GM18508 (cell line): ENCODE measurements at regions not wholly inside any gene's neighbourhood (a gene's known extent, or its start where the extent isn't known, plus 50 kb on each side); places are given as distances from the start of the nearest gene placed in this dataset.
"Not testable (repeated sequence)": the region's sequence is repeated elsewhere in the genome, so short reads cannot be mapped to it uniquely, and the experiment has no call there.

Experiments used
- ATAC-seq: cut with Tn5 transposase; IDR thresholded peaks from one replicate; pipeline ENCODE4 v1.9.1; 2021; ENCODE audit warnings: moderate number of reproducible peaks; ENCODE audit not compliant: insufficient read depth, unreplicated experiment

DNA sequence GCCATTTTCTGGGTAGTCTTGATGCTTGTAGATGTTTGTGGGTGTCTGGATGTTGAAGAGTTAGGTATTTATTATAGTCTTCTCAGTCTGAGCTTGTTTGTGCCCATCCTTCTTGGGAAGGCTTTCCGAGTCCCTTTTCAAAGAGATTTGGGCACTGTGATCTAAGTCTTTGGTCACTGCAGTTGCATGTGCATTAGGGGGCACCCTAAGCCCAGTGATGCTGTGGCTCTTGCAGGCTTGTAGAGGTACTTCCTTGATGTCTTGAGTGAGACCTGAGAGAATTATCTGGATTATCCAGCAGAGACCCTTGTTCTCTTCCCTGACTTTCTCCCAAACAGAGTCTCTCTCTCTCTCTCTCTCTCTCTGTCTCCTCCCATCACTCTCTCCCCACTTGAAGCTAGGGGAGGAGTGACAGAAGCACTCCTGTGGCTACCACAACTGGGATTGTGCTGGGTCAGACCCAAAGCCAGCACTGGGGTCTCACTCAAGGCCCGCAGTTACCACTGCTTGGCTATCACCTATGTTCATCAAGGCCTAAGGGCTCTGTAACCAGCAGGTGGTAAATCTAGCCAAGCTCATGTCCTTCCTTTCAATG is 68.5 kb downstream of the TMCO5A start:
- no peak for ATAC-seq

DNA sequence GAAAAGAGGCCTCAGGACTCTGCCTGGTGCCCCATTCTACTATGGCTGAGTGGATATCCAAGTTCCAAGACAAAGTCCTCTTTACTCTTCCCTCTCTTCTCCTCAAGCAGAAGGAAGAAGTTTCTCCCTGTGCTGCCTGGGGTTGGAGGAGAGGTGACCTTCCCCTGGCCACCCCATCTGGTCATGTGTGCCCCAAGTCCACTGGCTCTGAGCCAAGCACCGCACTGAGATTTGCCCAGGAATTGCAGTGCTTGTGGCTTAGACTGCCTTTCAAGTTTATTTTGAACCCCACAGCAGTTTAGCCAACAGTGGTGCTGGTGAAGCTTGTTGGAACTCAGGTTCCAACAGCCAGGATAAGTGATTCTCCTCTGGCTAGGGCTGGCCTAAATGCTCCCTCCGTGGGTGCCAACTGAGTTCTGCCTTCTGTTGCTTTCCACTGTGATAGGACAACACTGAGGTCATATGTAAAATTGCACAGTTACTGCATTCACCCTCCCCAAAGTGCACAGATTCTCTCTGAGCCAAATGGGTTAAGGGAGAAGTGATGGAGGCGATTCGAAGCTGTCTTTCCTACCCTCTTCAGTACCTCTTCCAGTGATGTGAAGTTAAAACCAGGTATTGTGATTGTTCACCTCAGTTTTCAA is 69.9 kb downstream of the TMCO5A start:
- ATAC-seq = no peak

DNA sequence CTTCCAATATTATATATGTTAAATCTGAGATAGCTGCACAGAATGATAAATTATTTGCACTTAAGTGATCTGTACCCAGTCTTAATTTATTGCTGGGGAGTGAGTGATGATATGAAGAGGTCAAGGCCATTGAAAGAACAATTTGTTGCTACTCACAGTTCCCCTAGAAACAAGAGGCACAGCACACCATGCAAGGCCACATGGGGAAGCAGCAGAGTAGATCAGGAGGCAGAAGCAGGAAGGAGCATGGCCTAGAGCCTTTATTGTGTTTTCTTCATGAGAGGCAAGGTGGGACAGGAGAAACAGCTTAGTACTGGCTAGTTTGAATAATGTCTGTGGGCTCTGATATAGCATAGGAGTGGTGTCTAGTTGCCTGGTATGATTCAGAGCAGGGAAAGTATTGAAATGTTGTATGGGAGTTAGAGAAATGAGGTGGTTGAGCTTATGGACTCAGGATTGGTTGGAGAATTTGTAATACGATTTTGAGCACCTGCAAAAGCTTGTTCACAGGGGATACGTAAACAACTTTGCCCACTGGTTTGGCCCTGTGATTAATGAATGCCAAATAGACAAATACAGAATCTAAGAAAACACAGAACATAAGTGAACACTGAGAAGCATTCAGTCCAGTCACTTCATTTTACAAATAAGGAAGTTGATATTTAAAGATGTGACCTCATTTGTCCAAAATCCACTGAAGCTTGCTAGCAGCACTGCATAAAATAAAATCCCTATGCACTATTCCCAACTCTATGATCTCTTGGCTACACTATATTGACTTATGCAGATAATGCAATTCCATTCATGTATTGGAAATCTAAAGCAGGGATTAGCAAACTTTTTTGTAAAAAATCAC is 71.7 kb downstream of the TMCO5A start:
- ATAC-seq = no peak

DNA sequence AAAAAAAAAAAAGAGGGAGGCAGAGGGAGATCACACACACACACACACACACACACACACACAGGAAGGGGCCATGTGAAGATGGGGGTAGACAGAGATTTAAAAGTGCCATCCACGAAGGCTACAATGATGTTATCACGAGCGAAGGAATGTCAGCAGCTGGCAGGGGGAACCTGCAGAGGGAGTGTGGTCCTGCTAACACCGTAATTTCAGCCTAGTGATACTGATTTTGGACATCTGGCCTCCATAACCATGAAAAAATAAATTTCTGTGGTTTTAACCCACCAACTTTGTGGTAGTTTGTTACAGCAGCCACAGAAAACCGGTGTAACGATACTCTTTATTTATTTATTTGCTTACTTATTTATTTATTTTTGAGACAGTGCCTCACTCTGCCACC is 76.0 kb downstream of the TMCO5A start:
- no peak for ATAC-seq

DNA sequence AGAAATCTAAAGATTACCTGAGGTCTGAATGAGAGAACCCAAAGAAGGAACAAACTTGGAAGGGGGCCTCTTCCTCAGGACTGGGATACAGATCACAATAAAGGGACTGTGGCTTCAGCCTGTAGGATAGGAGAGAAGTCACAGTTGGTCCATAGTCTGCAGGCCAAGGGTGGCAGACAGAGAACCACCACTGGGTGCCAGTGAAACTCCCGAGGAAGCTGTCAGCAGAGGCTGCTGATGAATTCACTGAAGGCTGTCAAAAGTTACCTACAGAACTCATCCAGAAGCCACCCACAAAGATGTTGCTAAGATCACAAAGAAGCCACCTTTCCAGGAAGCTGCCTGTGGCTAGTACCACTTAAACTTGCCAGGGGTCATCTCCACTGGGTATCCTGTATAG is 78.5 kb downstream of the TMCO5A start:
- no peak for ATAC-seq

DNA sequence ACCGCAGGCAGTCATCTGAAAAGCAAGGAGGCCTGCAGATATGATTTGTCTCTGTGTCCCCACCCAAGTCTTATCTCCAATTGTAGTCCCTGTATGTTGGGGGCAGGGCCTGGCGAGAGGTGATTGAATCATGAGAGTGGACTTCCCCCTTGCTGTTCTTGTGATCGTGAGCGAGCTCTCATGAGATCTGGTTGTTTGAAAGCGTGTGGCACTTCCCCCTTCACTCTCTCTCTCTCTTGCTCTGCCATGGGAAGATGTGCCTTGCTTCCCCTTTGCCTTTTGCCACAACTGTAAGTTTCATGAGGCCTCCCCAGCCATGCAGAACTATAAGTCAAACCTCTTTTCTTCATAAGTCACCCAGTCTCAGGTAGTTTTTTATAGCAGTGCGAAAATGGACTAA is 83.3 kb downstream of the TMCO5A start:
- ATAC-seq = no peak

DNA sequence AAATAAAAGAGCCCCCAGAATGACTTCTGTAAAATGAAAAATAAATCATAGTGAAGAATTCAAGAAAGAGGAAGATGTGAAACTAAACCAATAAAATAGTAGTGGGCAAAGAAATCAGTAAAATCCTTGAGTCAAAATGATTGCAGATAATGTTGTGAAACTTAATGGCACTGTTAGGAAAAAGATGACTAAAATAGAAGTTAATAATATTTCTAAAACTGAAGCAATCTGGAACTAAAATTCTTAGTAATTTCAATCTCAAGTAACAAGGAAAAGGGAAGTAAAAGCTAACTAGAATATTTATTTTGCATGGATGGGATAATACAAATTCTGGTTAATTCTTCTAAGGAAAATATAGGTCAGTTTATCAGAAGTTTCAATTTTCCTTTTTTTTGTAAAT is 84.6 kb downstream of the TMCO5A start:
- no peak for ATAC-seq

DNA sequence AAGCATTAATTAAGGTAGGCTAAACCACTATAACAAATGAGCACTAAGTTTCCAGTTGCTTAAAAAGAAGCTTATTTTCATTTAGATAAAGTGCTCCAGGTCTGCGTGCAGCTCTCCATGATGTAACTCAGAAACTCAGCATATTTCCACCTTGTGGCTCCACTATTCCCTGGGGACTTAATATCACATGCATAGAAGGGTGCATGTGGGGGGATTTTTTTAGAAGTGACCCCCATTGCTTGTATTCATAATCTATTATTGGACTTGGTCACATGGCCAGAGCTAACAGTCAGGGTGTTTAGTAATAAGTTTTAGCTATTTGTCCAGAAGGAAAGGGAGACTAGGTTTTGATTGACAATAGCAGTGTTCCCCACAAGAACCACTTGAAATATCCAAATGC is 86.8 kb downstream of the TMCO5A start:
- no peak for ATAC-seq

DNA sequence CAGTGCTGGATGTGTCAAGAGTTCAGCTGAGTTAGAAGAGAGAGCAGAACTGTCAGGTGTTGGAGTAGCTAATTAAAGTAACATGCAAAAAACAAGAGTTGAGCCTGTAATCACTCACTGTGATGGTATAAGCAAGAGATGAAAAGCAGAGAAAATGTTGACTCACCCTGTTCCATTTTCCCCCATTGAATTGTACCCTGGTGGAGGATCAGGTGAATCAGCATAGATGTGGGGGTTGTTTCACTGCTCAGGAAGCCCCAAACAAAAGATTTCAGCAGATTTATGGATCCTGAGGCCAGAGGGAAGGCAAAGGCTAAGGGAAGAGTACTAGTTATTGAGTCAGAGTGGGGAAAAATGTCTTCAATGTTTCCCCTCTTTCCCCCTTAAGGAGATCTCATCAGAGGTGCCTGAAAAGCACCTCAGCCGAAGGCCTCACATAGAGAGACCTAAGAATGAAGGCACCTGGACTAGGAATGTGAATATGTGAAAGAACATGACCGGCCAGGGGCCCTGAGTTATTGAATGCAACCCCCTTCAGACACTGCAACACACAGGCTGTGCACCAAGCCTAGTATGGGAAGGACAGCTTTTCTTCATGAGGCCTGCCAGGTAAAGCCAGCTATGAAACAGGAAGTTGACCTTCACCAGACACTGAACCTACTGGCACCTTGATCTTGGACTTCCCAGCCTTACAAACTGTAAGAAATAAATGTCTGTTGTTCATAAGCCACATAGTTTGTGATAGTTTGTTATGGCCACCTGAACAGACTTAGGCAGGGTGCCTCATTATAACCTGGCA is 90.1 kb downstream of the TMCO5A start:
- ATAC-seq = no peak

DNA sequence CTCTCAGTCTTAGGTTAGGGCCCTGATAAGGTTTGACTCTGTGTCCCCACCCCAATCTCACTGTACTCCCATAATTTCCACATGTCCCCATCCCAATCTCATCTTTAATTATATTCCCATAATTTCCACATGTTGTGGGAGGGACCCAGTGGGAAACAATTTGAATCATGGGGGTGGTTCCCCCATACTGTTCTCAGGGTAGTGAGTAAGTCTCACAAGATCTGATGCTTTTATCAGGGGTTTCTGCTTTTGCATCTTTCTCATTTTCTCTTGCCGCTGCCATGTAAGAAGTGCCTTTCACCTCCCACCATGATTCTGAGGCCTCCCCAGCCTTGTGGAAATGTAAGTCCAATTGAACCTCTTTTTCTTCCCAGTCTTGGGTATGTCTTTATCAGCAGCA is 91.2 kb downstream of the TMCO5A start:
- not testable (repeated sequence) for ATAC-seq

DNA sequence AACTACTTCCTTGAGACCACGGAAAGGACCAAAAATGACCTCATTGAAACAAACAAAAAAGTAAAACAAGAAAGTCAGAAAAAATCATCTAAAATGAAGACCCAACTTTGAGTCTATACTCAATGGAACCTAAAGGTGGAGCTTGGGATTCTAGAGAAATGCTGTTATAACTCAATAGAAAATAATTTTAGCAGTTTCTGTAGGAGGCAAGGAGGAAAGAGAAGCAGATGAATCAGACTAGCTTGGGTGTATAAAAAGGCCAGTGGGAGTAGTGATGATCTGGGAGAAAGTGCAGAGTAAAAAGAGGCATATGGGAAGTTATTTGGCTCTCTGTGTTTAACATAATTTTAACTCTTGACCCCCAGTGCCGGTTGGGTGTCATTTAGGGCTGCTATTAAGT is 94.4 kb downstream of the TMCO5A start:
- ATAC-seq = no peak

DNA sequence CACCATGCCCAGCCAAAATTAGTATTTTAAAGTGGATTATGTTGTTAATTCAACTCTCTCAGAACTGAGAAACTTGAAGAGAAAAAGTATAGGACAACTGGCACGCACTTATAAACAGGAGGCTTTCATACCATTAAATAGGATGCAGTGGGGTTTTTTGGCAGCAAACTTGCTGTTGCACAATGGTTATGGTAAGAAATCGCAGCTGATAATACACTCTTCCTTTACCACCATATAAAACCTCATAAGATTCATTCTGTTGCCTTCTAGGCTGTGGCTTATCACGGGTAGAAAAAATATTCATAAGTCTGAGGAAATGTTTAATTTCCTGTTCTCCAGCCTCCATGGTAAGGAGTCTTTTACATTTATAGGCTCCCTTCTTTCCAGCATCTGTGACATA is 95.3 kb downstream of the TMCO5A start:
- no peak for ATAC-seq

DNA sequence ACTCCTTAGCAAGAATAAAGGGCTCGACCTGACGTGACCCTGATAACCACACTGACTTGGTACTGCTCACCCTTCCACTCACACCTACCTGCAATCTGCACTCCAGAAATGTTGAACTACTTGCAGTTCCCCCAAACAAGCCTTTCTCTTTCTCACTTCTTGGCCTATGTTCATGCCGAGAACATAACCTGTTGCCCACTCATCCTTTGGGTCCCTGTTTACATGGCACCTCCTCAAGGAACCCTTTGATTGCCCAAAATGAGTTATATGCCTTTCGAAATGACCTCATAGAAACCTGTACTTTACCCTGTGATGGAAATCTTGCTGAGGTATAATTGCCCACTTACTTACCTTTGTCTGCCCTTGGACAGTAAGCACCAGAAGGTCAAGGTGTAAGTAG is 96.2 kb downstream of the TMCO5A start:
- ATAC-seq = no peak

DNA sequence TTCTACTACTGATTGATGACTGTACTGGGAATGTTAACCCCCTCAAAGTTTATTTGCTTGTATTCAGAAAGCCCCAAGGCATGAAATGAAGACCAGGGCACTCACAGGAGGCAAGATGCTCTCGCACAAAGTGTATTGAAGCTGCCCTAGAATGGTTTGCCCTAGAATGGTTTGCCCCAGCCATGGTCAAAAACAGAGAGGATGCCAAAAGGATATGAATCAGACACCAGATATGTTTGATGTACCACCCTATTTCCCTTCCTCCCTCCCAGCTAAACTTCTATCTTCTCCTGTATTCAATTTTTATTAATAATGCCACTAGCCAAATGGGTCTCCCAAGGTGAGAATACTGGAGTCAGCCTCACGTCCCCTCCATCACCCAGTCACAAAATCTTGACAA is 101.3 kb downstream of the TMCO5A start:
- ATAC-seq = no peak

DNA sequence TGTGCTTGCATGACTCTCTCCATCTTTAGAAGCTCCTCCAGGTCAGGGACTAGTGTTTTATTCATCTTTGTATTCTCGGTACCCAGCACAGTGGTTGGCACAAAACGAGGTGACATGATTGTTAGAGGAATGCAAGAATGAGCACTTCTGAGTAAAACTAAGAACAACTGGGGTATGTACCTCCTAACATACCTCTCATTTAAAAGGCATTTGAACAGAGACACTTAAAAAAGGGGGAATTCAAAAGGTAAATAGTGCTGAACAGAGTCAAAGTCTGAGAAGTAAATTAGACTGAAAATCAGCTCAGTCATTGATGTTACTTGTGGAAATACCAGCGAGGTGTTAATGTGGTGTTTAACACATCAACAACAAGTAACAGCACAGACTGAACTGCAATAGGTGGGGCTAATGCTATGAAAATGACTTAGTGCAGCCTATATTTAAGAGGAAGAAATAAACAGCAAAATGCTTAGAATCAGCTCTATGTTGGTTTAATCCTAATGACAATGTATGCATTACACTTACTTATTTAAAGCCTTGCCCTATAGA is 102.4 kb downstream of the TMCO5A start:
- no peak for ATAC-seq

DNA sequence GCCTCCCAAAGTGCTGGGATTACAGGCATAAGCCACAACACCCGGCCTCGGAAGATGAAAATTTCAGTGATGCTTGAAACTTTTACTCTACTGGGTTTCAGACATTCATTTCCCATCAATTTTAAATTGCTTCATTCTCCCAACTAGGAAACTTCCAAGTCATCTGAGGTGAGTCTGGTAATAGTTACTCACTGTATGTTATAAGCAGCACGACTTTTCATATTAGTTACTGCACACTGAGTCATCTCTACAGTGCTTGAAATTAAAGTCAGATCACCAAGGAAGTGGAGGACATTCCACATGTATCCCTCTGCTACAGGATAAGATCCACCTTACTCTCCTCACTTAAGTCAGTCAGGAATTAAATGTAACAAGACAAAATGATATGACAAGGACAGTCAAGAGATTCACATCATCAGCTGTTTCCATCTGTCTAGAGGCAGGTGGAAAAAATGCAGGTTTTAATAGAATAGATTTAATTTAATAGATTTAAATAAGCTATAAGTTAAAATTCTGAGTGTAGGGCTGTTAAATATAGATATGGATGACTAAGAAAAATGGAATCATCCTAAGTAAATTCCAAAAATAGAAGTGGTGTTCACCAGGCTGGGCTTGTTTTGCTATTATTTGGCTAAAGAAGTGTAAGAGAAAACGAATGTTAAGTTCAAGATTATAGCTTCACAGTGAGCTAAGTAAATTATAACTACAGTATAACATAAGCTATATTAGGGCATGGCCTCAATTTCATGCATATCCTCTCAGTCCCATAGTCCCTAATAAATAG is 104.4 kb downstream of the TMCO5A start:
- ATAC-seq = no peak

DNA sequence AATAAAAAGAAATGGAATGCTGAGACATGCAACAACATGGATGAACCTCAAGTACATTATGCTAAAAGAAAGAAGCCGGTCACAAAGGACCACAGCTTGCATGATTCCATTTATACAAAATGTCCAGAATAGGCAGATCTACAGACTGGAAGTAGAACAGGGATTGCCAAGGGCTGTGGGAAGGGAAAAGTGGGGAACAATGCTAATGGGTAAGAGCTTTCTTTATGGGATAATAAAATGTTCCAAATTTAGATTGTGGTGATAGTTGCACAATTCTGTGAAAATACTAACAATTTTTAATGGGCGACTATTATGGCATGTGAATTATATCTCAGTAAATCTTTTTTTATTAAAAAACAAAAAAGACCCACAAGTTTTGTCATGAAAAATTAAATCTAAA is 106.2 kb downstream of the TMCO5A start:
- ATAC-seq = no peak

DNA sequence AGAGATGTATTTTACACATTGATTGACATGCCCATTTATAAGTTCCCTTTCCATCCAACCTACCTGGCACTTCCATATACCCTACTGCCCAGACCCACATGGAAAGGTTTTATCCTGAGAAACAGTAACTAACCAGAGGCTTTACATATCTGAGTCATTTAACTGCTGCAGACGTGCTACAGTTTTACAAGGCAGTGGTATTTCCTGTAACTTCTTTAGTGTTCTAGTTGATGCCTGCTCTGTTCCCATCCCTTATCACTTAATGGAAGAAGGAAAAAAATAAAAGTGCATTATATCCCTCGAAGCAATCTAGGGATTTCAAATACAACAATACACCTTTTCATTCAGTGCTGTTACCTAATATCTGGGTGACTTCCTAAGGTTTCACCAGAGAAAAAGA is 107.1 kb downstream of the TMCO5A start:
- ATAC-seq = no peak

DNA sequence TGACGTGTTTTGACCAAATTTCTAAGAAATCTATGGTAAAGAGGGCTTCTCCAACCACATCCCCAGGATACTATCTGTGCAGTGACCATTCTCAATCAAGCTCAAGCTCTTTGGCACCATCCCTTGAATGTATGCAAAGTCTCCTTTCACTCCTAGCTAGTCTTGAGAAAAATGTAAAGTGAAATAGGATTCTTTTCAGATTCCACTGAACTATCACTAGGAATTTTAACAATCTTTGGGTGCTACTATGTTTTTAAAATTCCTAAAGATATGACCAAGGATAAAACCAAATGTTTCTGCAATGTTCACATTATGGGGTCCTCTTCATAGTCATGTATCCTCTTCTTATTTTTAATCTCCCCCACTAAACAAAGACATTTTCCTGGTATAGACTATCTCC is 107.8 kb downstream of the TMCO5A start:
- ATAC-seq = no peak
